Colonic mucosa (tissue), 4 donors: ENCODE measurements at regions not wholly inside any gene's neighbourhood (a gene's known extent, or its start where the extent isn't known, plus 50 kb on each side); places are given as distances from the start of the nearest gene placed in this dataset.

Experiments
- DNase-seq: peaks from one replicate; pipeline ENCODE4 v3.0.0-alpha.2; 2020
- H3K27ac ChIP-seq: fragments of 200-600 bp; one replicate; pipeline ENCODE4 v1.8.0; 2021
- H3K27me3 ChIP-seq: fragments of 200-600 bp; one replicate; pipeline ENCODE4 v1.8.0; 2021
- H3K36me3 ChIP-seq: fragments of 200-600 bp; one replicate; pipeline ENCODE4 v1.8.0; 2021
- H3K4me1 ChIP-seq: fragments of 200-600 bp; one replicate; pipeline ENCODE4 v1.8.0; 2021; ENCODE audit warnings: mild to moderate bottlenecking
- H3K4me3 ChIP-seq: fragments of 200-600 bp; one replicate; pipeline ENCODE4 v1.8.0; 2021
- H3K9ac ChIP-seq, 2 donors: one replicate each; pipeline ENCODE4 v1.7.0; 2013; ENCODE audit warnings: control low read depth in 2 of 2, low read depth in 2 of 2, low read length in 2 of 2
- H3K9me3 ChIP-seq: fragments of 200-600 bp; one replicate; pipeline ENCODE4 v1.8.0; 2021
- intact Hi-C: fragments of 100-400 bp; cut with DNase I; formaldehyde crosslinking; loops from one replicate; pipeline ENCODE4 v1.14.1; 2022
- TF ChIP-seq, protein P1 (sequence below): fragments of 200-600 bp; IDR thresholded peaks from one replicate; pipeline ENCODE4 v1.8.0; 2022; ENCODE audit warnings: antibody characterized with exemption, mild to moderate bottlenecking
- donor health status: healthy.
- donor health status: DM: no; HTN: no; CAD: no.
- donor health status: DM: no; HTN: no; CAD: no.

DNA sequence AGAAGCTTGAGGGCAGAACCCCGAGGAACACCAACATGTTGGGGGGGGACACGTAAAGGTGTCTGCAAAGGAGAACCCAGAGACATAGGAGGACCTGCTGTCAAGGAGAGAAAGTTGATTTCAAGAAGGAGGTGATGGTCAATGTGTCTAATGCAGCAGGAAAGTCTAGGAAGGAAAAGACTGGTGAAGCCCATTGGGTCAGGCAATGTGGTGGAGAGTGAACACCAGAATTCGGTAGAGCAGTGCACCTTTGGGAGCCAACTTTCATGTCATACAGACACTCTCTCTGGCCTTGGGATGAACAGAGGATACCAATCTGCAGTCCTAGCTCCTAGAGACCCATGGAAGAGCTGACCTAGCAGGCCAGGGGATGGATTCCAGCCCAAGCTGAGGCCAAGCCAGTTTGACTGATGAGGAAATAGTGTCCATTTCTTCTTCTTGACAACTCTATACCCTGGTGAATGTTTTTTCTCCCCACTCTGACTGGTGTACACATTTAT is 101.9 kb downstream of the MYCN start:
- Histone ChIP-seq H3K9me3 (no peaks in the 10 kb centered on the region), H3K27ac (no peak overlapping the region), H3K4me3 (no peak overlapping the region), H3K36me3 (no peaks in the 10 kb centered on the region), H3K9ac (no peak overlapping the region), H3K27me3 (no peaks in the 10 kb centered on the region), H3K4me1 (no peaks in the 10 kb centered on the region)
- intact Hi-C loops: no loop called here
- TF ChIP-seq, protein P1, sequence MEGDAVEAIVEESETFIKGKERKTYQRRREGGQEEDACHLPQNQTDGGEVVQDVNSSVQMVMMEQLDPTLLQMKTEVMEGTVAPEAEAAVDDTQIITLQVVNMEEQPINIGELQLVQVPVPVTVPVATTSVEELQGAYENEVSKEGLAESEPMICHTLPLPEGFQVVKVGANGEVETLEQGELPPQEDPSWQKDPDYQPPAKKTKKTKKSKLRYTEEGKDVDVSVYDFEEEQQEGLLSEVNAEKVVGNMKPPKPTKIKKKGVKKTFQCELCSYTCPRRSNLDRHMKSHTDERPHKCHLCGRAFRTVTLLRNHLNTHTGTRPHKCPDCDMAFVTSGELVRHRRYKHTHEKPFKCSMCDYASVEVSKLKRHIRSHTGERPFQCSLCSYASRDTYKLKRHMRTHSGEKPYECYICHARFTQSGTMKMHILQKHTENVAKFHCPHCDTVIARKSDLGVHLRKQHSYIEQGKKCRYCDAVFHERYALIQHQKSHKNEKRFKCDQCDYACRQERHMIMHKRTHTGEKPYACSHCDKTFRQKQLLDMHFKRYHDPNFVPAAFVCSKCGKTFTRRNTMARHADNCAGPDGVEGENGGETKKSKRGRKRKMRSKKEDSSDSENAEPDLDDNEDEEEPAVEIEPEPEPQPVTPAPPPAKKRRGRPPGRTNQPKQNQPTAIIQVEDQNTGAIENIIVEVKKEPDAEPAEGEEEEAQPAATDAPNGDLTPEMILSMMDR: no peak
- DNase-seq: no peak

DNA sequence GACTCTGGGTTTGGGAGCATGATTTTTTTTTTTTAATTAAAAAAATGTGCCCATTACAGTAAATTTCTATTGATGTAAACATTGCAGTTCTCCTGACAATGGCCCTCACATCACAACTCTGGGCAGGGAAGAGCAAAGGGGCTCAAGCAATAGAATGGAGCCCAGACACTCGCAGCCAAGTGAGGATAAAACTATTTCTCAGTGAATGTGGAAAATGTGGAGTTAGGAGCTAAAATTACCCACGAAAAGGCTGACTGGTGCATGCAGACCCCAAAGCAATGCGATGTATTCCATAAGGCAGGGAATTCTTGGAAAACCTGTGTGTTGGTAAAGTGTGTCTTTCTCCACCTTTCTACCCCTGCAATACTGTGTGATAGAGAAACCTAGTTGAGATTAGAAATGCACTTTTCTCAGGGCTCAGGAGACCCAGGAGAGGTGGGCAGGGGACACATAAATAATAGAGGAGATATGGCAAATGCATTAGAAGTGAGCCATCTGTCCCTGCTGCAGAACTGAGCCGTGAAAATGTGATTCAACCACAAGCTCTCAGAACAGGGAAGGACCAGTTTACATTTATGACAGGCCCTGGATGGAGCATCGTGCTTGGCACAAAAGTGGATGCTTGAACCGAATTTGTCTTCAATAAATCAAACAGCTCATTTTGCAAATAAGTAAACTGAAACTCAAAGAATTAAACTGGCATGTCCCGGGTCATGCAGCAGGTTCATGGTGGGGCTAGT is 100.1 kb downstream of the MYCN start:
- TF ChIP-seq, protein P1: no peak

DNA sequence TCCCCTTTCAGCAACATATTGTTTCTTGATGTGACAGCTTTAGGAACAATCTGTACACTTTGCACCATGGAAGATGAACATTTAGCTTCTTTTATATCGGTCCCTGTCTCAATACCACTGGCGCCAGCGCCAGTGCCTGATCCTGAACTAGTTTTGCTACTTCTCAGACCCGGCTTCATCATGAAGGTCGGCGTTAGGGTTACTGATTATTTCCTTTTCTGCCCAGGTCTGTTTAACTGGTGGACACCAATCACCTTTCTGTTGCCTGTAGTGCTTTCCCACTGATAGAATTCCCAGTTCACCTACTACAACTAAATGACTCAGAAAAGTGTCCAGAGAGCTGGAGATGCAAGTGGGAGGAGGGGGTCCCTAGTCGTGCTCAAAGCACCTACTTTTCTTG is 99.5 kb downstream of the MYCN start:
- Histone ChIP-seq H3K4me1 (no peaks in the 10 kb centered on the region), H3K4me3 (no peak overlapping the region)
- TF ChIP-seq, protein P1: no peak

More for the DNA sequence above, 100.1 kb downstream of the MYCN start:
- Histone ChIP-seq H3K27me3 (no peaks in the 10 kb centered on the region), H3K27ac (no peak overlapping the region), H3K36me3 (no peaks in the 10 kb centered on the region), H3K9me3 (no peaks in the 10 kb centered on the region), H3K4me1 (no peaks in the 10 kb centered on the region), H3K9ac (no peak overlapping the region), H3K4me3 (no peak overlapping the region)
- no peak for DNase-seq
- intact Hi-C loops: no loop called here

DNA sequence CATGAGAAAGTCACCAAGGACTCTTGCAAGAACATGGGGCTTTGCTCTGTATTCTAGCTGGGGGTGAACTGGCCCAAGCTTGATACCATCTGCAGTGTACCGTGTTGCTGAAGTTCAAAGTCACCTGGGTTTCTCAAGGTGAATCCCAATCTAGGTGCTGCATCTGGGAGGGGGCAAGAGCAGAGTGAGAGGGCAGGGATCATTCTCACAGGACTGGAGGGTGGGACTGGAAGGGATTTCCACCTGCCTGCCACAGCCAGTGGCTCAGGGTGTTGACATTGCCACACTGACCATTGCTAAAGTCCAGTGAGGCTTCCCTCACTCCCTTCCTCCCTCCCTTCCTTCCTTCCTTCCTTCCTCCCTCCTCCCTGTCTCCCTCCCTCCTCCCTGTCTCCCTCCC is 98.7 kb downstream of the MYCN start:
- TF ChIP-seq, protein P1: no peak
- intact Hi-C loops: no loop called here

More for the DNA sequence above, 99.5 kb downstream of the MYCN start:
- Histone ChIP-seq H3K9ac (no peak overlapping the region), H3K9me3 (no peaks in the 10 kb centered on the region), H3K27me3 (no peaks in the 10 kb centered on the region), H3K27ac (no peak overlapping the region), H3K36me3 (no peaks in the 10 kb centered on the region)
- intact Hi-C loops: no loop called here
- no peak for DNase-seq

DNA sequence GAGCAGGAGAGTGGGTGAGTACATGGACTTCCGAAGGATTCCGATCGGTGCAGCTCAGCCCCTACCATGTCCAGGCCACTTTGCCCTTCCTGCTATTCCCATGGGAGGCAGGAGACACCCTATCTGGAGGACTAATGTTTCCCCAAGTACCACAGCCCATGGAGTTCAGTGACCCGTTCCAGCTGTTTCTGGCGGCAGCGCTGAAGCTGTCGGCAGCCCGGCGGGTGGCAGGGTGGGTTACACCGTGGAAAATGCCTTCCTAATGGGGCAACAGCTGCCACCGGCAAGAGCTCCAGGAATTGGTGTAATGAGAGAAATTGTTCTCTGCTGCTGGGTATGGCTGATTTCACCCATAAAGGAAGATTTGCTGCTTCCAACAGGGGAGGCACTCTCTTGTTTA is 98.3 kb downstream of the MYCN start:
- TF ChIP-seq, protein P1: no peak
- no peaks in the 10 kb centered on the region for H3K27me3 ChIP-seq
- H3K9me3 ChIP-seq: no peaks in the 10 kb centered on the region
- no peaks in the 10 kb centered on the region for H3K4me1 ChIP-seq
- no peak overlapping the region for H3K9ac ChIP-seq
- no peak for DNase-seq
- H3K36me3 ChIP-seq: no peaks in the 10 kb centered on the region
- no peak overlapping the region for H3K27ac ChIP-seq
- intact Hi-C loops: no loop called here
- H3K4me3 ChIP-seq: no peak overlapping the region

More for the DNA sequence above, 98.7 kb downstream of the MYCN start:
- Histone ChIP-seq H3K4me1 (no peaks in the 10 kb centered on the region), H3K27me3 (no peaks in the 10 kb centered on the region), H3K4me3 (no peak overlapping the region), H3K9me3 (no peaks in the 10 kb centered on the region), H3K27ac (no peak overlapping the region), H3K36me3 (no peaks in the 10 kb centered on the region), H3K9ac (no peak overlapping the region)
- no peak for DNase-seq
